GM18907 (cell line): ENCODE measurements at regions not wholly inside any gene's neighbourhood (a gene's known extent, or its start where the extent isn't known, plus 50 kb on each side); places are given as distances from the start of the nearest gene placed in this dataset.

Experiments
- ATAC-seq: cut with Tn5 transposase; IDR thresholded peaks from one replicate; pipeline ENCODE4 v1.9.1; 2021; ENCODE audit warnings: mild to moderate bottlenecking, moderate library complexity; ENCODE audit not compliant: unreplicated experiment

DNA sequence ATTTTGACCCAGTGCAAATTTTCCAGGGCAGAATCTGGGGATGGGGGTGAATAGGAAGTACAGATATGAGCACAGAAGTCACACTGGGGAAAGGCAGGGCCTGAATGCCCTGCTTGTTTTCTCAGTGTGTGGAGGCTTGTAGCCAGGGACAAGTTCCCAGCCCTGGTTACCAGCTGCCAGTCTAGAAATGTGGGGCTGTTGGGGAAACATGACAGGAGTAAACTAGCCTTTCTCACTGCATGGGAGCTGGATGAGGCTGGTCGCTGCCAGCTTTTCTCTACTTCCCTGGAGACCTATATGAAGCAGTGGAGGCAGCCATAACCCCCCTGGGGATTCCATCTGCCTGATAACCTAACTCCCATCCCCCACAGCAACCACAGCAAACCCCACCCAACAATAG, 2267.7 kb downstream of the PCDH9 start:
- no peak for ATAC-seq

DNA sequence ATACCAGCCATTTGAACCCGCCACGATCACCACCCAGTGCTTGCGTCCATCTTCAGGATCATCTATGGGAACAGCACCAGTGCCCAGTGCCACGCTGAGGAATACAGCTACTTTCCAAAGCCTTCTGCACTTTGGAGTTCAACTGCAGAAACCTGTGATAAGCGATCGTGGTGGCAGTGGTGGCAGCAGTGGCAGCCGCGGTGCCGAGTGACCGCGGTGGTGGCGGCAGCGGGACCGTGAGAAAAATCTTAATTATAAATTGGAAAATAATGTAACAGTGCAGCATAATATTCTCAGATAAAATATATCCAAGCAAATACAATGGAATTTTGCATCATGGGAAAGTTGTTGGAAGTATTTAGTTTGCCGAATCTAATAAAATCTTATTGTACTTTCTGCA, 2270.9 kb downstream of the PCDH9 start:
- ATAC-seq: no peak

DNA sequence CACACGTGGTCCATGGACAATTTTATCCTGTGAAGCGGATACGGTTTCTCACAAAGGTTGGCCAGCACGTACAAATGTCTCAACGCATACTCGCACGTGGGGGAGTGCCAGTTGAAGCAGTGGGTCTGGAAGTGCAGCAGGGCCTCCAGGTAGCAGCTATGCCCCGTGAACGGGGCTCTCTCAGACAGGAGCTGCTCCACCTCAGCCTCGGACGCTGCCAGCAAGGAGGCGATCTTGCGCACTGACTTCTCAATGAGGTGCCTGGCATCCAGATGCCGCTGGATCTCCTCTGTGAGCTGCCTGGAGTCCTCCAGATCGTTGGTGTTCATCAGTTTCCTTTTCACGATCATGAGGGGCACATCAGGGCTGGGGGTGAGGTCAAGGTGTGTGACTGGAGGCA, 2272.0 kb downstream of the PCDH9 start:
- no peak for ATAC-seq

DNA sequence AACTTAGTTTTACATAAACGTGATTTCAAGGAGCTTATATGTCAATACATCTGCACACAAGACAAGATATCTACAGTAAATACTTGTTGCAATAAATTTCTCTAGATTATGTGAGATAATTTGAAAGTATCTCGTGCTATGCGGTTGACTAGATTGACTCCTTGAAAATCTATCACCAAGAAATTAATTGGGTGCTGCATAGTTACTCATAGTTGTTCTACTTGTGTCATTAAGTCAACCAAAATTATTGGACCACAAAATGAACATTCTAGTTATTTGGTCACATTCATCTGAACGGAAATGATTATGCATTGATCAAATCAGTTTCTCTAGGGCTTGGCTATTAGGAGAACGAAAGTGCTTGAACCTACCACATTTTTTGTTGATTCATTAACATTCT, 2291.5 kb downstream of the PCDH9 start:
- ATAC-seq: no peak

DNA sequence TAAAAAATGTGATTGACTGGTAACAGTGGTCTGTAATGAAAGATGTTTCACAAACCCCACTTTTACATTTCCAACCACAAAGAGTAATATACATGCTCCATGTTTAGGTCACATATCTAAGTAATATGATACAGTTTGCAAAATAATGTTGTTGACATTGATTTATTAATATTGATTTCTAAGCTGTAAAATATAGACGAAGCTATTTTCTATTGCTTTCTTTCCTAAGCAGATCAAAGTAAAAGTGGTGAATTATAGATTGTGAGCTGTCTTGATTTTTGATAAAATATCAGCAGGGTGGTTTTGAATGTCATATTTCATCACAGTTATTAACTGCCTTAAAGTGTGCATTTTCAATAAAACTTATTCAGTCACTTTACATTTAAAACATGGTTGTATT, 2292.8 kb downstream of the PCDH9 start:
- no peak for ATAC-seq

DNA sequence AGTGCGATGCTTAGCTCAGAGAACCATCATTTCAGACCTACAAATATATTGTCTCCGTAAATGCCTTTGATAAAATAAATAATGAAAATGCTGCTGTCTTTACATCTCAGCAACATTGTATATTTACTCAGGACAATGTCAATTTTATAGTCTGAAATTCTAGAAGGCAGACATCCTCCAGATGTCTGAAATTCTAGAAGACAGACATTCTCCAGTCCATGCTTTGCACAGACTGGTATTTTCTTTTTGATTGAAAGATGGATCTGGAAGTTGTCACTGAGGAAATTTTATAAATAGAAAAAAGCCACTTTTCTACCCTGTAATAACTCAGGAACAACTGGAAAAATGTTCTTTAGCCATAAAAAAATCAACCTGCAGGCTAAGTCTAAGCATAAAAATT, 2293.3 kb downstream of the PCDH9 start:
- no peak for ATAC-seq

DNA sequence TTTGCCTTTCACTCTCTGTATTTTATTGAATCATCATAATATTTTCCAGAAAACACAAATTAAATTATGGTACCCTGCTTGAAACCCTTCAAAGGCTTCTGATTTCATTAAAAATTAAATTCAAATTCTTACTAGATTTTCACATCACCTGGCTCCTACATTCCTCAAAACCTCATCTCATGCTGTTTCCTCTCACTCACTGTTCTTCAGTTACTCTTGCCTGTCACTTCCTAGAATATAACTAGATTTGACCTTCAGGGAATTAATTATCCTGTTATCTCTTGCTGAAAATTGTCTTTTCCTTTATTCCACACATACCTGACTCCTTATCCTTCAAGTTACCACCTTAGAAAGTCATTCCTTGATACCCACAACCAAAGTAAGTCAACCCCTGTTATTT, 2294.7 kb downstream of the PCDH9 start:
- no peak for ATAC-seq

DNA sequence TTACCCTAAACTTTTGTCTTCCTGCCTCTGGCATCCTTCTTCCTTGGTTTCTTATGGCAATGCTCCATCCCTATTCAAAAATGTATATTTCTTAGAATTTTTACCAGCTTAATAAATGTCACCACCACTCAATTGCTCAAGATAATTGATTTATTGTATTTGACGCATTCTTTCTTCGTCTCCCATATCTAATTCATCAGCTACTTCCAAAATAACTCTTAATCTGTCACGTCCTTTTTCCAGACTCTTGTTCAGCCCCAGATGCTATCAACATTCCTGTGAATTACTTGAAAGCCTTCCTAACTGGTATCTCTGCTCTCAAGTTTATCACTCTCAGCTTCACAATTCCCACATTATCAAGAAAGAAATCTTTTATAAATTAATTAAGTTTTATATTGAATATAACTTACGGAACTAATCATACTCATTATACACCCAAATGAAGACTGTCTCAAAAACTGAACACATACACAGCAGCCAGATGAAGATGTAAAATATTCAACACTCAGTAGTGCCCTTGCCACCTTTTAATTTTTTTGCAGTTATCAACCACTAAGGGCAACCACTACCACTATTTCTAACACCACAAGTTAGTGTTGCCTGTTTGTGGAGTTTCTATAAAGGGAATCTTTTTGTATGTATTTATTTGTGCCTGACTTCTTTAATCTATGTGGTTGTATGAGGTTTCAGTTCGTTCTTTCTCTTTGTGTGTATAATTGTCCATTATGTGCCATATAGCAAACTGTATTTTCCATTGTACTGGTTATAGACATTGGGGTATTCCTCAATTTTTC, 2295.4 kb downstream of the PCDH9 start:
- no peak for ATAC-seq

DNA sequence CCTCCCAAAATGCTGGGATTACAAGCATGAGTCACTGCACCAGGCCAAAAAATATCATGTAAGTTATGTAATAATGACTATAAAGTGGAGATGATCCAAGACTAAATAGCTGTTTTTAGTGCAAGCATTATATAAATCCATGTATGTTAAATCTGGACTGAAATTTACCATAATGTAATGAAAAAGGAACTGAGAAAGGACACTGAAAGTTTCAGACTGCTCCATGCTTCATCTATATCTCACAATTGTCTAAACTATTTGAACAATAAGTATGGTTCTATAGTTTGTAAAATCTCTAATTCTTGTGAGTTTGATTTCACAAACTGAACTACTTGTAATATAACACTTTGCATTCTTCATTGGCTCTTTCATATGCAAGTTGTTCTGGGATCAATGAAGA, 2299.5 kb downstream of the PCDH9 start:
- ATAC-seq: no peak

DNA sequence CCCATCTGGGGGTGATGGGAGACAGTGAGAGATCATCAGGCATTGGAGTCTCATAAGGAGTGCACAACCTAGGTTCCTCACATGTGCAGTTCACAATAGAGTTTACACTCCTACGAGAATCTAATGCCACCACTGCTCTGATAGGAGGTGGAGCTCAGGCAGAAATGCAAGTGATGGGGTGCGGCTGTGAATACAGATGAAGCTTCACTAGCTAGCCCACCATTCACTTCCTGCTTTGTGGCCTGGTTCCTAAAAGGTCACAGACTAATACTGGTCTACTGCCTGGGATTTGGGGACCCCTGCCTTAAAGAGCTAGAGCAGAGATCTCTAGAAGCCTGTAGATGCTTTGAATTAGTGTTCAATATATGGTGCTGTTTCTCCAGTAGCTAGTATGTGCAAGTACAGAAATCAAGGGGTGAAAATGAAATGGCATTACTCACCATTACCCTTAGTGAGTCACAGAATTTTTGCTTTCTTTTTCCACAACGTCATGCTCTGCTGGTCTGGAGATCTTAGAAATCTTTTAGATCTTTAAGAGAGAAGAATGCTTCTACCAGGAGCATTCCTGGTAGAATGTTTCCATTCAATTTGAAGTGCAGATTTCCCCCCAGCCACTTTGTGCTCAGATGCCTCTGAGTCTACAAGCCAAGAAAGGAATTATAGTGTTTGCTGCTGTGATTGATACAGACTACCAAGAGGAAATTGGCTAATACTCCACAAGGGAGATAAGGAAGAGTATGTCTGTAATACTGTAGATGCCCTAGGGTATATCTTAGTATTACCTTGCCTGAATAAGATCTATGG, 2301.2 kb downstream of the PCDH9 start:
- ATAC-seq: no peak

DNA sequence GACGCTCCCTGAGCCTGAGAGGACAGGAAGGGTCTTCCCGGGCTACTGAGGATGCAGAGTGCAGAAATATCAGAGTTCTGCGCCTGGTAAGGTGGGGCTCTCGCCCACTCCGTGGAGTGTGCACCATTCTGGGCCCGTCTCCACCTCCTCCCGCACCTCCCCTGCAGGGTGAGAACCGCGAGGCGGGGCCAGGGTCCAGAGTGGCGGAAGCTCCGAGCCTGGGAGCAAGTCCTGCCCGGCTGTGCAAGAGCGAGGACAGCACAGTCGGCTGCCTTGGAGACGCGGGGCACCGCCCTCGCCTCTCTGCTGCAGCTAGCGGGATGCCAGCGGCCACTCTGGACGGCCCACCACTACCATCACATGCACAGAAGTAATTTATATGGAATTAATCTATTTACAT, 2304.4 kb downstream of the PCDH9 start:
- ATAC-seq: no peak

DNA sequence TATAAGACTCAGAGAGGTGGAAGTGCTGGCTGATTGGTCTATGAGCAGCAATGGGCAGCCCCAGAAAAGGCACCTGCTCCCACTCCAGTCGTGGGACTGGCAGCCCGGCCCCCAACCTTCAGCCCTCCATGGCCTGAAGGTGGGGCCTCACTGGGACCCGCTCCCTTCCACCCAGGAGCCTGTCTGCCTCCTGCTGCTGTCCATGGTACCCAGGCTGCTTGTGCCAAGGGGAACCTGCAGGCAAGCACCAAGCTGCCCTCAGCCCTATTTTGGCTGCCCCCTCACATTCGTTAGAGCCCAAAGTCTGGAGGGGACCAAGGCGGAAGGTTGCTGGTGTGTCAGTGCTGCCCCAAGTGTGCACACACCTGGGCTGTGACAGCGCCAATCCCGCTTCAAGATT, 2304.9 kb downstream of the PCDH9 start:
- no peak for ATAC-seq

DNA sequence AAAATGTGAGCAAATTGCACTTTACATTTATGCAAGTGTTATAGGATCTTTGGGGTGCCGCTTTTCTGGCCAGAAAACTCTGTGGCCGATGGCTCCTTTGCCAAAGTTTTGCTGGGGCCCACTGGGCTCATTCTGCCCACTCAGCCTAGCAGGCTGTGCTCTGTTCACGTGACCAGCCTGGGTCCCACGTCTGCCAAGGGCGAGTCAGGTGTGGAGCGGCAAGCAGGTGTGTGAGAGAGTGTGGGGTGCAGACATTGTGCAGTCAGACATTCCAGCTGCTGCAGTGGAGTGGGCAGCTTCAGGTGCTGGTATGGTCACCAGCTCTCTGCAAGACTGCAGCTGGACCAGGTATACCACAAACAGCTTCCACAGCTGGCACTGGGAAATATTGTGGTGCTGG, 2305.7 kb downstream of the PCDH9 start:
- no peak for ATAC-seq

DNA sequence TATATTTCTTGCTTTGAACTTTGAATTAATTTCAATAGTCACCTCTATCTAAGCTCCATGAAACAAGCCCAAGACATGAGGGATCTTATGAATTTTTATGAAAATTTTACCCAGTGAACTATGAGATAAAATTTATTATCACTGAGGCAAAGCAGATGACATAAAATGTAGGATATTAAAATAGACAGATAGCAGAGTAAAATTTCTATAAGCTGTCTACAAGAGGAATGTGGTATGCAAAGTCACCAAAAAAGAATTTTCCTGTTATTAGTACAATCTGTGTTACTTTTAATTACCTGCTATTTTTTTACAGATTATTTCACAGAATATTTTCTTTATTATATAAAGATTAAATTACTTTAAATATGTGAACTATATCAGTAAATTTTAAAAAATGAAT, 2312.6 kb downstream of the PCDH9 start:
- no peak for ATAC-seq

DNA sequence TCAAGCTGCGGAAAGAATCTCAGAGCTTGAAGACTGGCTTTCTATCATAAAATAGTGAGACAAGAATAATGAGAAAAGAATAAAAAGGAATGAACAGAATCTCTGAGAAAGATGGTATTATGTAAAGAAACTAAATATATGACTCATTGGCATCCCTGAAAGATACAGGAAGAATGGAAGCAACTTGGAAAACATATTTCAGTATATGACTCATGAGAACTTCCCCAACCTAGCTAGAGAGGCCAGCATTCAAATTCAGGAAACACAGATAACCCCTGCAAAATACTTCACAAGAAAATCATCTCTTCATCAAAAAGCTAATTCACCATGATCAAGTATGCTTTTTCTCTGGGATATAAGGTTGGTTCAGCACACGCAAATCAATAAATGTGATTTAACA, 2318.0 kb downstream of the PCDH9 start:
- no peak for ATAC-seq

DNA sequence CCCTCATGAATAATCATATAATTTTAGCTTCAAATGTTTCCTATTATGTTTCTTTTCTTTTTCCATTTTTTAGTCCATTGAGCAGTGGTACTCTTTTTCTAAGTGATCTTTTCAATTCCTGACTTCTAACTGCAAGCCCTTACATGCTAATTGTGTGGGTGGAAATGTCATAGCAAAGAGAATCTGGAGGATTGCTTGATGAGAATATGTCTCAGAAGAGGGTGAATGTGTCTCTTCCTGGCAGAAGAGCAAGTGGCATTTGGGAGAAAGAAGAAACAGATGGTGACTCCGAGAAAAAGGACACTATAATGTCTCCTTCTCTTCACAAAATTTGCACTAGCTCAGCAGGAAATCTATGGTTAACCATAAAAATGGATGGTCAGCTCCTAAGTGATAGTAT, 2320.0 kb downstream of the PCDH9 start:
- ATAC-seq: no peak

DNA sequence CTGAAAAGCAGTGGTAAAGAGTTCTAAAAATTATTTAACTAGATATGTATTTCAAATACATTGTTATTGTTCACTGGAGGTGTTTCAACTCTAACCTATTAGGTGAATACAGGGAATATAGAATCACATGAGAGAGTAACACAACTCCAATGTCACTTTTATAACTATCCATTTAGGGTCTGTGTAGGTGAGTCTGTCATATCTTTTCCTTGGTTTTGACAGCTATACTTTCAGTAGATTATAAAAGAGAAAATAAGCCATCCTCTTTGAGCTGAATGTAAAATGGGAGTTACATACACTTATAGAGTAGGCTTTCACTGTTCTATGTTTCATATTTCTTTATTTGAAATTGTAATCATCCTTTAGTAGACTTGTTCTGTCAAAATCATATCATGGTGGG, 2321.0 kb downstream of the PCDH9 start:
- ATAC-seq: no peak

DNA sequence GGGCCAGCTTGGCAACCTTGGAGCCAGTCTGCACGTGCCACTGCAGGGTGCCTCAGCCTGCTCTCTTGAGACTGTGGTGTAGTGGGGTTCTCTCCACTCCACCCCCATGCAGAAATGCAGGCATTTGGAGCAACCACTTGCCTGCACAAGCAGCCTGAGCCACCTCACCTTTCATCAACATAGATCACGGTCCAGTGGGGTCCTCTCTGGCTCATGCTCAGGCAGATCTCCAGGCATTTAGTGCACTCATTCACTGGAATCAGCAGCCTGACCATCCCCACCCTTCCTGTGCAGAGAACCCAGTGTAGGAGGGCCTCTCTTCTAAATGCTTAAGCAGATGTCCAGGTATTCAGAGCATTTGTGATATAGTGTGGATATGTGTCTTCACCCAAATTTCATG, 2330.1 kb downstream of the PCDH9 start:
- no peak for ATAC-seq

DNA sequence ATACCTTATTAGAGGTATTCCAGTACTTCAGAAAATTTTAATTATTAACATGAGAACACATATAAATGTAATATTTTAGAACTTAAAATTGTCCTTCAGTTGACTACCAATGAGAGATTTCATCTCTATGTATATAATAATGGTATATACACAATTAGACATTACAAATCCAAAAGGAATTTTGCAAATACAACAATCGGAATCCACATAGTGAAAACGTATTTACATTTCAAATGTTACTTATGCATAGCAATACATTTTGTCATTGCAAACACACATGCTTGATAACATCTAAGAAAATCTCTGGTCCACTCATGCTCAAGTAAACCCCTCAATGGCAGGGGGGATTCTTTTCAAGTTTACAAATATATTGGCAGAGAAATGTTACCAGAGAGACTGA, 2345.2 kb downstream of the PCDH9 start:
- ATAC-seq: no peak

DNA sequence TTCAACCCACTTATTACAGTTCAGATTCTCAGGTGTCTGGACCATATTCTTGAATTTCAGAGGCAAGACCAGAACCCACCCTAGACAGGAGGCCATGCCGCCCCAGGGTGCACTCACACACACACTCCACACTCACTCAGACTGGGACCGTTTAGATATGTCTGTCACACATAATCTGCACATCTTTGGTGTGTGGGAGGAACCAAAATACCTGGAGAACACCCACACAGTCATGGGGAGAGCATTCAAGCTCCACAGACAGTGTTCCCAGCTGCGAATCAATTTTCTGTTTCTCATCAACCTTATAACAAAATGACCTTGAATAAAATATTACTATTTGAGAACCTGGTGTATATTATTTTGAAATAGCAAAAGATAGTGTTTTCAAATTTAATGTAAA, 2353.0 kb downstream of the PCDH9 start:
- no peak for ATAC-seq

DNA sequence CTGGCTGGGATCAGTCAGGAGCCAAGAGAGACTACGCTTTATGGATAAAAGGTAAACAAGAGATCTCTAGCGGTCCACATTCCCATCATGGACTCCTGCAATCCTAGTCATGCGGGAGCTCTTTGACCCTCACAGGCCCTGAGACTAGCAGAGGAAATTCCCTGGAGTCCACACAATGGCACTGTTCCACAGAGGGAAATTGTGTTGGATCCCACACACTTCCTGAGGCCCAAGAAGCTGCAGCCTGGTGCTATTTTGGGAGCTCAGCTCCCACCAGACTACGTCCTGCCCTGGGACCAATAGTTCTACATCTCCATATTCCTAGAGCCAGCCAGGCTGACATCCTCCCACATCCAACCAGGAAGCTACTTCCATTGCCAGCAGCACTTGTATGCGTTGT, 2358.4 kb downstream of the PCDH9 start:
- no peak for ATAC-seq

DNA sequence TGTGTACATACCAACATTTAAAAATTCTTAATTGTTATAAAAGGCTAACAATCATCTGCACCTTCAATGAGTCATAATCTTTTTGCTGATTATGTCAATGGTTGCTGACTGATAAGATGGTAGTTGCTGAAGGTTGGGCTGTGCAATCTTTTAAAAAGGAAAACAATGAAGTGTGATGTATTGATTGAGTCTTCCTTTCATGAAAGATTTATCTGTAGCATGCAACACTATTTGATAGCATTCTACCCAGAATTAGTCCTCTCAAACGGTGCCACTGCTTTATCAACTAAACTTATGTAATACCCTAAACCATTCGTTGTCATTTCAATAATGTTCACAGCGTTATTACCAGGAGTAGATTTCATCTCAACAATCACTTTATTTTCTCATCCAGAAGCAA, 2360.6 kb downstream of the PCDH9 start:
- no peak for ATAC-seq

DNA sequence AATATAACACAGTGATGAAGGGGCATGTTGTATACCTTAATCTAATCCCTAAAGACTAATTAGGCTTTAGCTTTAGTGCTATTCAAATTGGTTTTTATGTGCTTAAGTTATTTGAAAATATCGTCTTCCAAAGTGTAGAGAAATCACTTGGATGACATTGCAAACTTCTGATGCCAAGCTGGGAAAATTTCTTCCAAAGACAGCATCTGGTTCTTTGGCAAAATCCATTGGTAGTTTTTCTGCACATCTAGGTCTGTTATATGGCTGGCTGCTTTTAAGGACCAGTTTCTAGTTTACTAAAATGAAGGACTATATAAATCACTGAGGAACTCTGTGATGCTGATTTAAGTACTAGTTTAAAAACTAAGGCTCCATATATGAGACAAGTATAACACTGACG, 2362.3 kb downstream of the PCDH9 start:
- no peak for ATAC-seq
